Left lobe of liver (tissue), 2 donors: ENCODE measurements at regions not wholly inside any gene's neighbourhood (a gene's known extent, or its start where the extent isn't known, plus 50 kb on each side); places are given as distances from the start of the nearest gene placed in this dataset.
A peak's percentile ranks its signal among the peaks of the same experiment; 100 is the strongest.
"Not testable (repeated sequence)": the region's sequence is repeated elsewhere in the genome, so short reads cannot be mapped to it uniquely, and the experiment has no call there.

Experiments
- ATAC-seq: fragments of 200-7000 bp; cut with Tn5 transposase; one replicate; pipeline ENCODE4 v1.9.1; 2020; ENCODE audit warnings: mild to moderate bottlenecking, moderate library complexity
- DNase-seq: peaks from one replicate; pipeline ENCODE4 v3.0.0-alpha.2; 2020; ENCODE audit warnings: low spot score
- donor health status: DM: no; HTN: no; CAD: no; lungs with moderate emphysema.
- donor health status: DM: no; HTN: yes; CAD: no.

GRCh38 chr10:65052111-65052510 lies 1530.9 kb downstream of the REEP3 start:
- ATAC-seq, DNase-seq: not testable (repeated sequence)

GRCh38 chr10:65053397-65053796 lies 1532.2 kb downstream of the REEP3 start:
- not testable (repeated sequence) for ATAC-seq, DNase-seq

GRCh38 chr10:65053831-65054351 lies 1532.7 kb downstream of the REEP3 start:
- ATAC-seq, DNase-seq: not testable (repeated sequence)

DNA sequence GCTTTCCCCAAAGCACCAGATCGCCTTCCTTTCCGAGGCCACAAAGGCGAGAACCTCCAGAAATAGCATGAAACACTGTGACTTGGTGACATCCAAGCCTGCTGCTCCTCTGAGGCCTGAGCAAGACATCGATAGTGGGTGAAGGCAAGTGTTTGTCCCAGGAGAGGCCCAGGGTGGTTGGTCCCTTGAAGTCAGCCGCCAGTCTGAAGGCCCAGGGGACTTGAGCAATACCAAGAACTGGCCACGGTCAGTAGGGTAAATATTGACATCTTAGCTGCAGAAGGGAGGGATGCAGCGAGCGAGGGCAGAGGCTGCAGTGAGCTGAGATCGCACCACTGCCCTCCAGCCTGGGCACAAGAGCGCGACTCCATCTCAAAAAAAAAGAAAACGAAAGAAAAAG lies 1533.5 kb downstream of the REEP3 start:
- DNase-seq, ATAC-seq: not testable (repeated sequence)

DNA sequence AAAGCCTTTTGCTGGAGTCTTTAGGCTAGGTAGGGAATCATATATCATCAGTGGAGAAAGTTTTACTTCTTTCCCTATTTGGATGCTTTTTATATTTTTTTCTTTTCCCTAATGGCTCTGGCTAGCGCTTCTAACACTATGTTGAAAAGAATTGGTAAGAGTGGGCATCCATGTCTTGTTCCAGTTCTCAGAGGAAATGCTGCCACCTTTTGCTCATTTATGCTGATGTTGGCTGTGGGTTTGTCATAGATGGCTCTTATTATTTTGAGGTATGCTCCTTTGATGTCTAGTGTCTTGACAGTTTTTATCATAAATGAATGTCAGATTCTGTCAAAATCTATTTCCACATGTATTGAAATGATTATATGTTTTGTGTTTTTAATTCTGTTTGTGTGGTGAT lies 1544.1 kb downstream of the REEP3 start:
- ATAC-seq (peak; percentile 51), DNase-seq (no peak)

DNA sequence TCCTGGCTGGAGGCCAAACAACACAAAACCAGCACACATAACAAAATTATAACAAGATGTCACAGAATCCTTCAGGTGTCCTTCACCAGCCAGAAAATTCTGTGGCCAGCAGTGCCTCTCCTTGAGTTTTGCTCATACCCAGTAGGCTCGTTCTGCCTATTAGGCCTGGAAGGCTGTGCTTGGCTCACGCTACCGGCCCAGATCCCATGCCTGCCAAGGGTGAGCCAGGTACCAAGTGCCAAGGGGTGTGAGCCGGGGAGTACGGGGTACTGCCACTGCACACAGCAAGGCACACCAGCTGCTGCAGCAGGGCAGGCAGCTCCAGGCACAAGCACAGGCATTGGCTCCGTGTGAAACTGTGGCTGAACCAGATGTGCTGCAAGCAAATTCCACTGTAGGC lies 1562.0 kb downstream of the REEP3 start:
- DNase-seq (no peak), ATAC-seq (peak; percentile 41)

DNA sequence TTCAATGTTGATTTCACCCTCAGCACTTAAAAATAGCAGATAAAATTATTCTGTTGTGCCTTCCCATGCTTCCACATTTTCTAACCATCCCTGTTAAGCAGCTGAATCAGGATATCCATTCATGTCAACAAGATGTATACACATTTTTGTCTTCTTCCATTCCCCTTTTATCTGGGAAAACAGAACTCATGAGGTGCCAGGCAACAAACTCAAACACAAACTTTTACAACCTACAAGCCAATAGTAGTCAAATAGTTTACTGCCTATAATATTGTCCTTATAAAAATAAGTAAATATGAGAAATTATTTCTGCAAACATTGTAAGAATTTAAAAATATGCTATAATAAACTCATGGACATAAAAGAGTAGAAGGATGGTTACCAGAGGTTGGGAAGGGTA lies 1569.8 kb downstream of the REEP3 start:
- DNase-seq (no peak), ATAC-seq (no peak)

DNA sequence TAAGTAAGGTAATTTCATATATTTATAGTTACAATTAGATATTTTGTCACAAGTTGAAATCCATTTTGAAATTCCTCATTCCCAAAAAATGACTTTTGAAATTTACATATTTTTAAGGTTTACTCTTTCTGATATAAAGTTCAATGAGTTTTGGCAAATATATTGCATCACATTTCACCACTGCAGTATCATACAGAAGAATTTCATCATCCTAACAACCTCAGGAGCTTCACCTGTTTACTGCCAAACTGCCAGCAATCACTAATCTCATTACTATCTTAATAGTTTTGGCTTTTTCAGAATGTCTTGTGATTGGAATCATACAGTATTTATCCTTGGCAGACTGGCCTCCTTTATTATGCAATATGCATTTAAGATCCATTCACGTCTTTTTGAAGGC lies 1578.9 kb downstream of the REEP3 start:
- ATAC-seq (peak; percentile 49), DNase-seq (no peak)

GRCh38 chr10:65100881-65101280 lies 1579.7 kb downstream of the REEP3 start:
- not testable (repeated sequence) for DNase-seq, ATAC-seq

GRCh38 chr10:65110009-65110408 lies 1588.8 kb downstream of the REEP3 start:
- no peak for ATAC-seq
- no peak for DNase-seq

- not testable (repeated sequence) for DNase-seq, ATAC-seq
Measured at GRCh38 chr10:65111059-65111458, 1589.9 kb downstream of the REEP3 start.

GRCh38 chr10:65112573-65112972 lies 1591.4 kb downstream of the REEP3 start:
- ATAC-seq, result no peak
- no peak for DNase-seq

DNA sequence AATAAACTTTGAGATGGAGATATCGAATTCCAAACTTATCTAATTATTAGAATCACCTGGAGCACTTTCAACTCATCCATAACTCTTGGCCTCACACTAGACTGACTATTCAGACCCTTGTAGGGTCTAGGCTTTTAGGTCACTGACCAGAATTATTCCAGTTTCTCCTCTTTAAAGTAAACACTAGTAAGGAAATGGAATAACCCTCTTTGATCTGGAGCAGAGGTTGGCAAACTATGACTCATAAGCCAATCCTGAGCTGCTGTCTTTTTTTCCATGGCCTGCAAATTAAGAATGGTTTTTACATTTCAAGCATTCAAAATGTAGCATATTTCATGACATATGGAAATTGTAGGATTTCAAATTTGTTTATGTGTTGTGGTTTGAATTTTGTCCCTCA lies 1601.9 kb downstream of the REEP3 start:
- no peak for ATAC-seq
- DNase-seq, result no peak

- ATAC-seq, result no peak
Measured at GRCh38 chr10:65125212-65125611, 1604.0 kb downstream of the REEP3 start.

GRCh38 chr10:65126288-65126687 lies 1605.1 kb downstream of the REEP3 start:
- DNase-seq (no peak), ATAC-seq (no peak)

More at GRCh38 chr10:65125212-65125611, 1604.0 kb downstream of the REEP3 start:
- DNase-seq, result no peak

DNA sequence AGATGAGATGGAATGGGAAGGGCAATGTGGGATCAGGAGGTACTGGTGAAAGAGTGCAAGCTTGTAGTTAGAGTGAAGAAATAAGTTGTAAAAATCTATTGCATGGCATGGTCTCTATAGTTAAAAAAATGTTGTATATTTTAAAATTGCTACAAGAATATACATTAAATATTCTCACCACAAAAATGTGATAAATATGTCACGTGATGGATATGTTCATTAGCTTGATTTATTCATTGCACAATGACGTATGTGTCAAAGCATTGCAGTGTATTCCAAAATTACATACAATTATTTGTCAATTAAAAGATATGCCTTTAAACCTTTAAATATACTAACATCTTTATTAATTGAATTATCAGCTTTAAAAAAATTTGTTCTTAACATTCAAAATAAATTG lies 1607.1 kb downstream of the REEP3 start:
- ATAC-seq (no peak), DNase-seq (no peak)

GRCh38 chr10:65130162-65130758 lies 1609.1 kb downstream of the REEP3 start:
- ATAC-seq, result no peak
- DNase-seq, result no peak

DNA sequence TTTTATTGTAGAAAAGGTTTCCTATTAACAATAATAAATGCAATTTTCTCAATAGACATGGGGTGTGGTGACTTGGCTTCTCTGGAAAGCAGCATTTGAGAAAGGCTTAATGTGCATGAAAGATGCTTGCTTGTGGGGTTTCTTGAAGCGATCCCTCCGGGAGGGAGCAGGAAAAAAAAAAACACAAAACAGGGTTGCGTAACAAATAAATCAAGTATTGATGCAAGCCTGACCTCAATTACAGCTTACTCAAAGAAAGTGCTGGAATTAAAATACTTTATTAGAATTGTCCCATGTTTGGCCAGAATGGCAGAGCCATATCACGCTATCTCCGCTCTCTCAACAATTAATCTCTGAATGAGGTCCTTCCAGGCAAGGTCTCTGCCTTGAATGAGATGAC lies 1612.5 kb downstream of the REEP3 start:
- ATAC-seq (no peak), DNase-seq (no peak)

GRCh38 chr10:65135508-65135907 lies 1614.3 kb downstream of the REEP3 start:
- ATAC-seq, result no peak
- no peak for DNase-seq

- ATAC-seq (no peak), DNase-seq (no peak)
Measured at GRCh38 chr10:65142641-65143435, 1621.6 kb downstream of the REEP3 start.

DNA sequence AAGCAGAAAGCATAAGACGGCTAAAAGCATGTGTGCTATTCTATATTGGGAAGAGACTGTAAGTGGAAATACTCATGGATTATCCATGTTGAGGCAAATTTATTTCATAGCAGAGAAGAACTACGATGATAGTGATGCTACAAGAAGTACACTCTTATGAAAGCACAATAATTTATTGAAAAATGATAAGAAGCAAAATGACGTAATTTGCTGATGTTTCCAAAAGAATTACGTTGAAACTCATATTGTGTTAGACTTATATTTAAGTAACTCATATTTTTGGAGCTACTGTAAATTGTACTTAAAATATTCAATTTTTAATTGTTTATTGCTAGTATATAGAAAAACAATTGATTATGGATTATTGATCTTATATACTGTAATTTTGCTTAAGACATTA lies 1622.5 kb downstream of the REEP3 start:
- DNase-seq, result no peak
- no peak for ATAC-seq

- no peak for ATAC-seq
Measured at GRCh38 chr10:65149878-65150277, 1628.7 kb downstream of the REEP3 start.

More at GRCh38 chr10:65149878-65150277, 1628.7 kb downstream of the REEP3 start:
- no peak for DNase-seq
